ENCODE measurements at regions not wholly inside any gene's neighbourhood (a gene's known extent, or its start where the extent isn't known, plus 50 kb on each side); places are given as distances from the start of the nearest gene placed in this dataset.

- Histone ChIP-seq H2BK120ac (ENCODE audit: low read depth, low read length) (no peak overlapping the region), H3K79me1 (ENCODE audit: low read depth in 1 of 2, low read length in 2 of 2) (no peaks in the 10 kb centered on the region), H3K4me3 (ENCODE audit: insufficient read depth, low read depth, low read length) (no peak overlapping the region), H3K56ac (ENCODE audit: extremely low read depth, insufficient read depth, low read length) (no peak overlapping the region), H3K4me1 (ENCODE audit: control insufficient read depth, insufficient read depth, low read length) (no peaks in the 10 kb centered on the region), H2AFZ (replicated peaks; ENCODE audit: low read length, poor library complexity) (no peak overlapping the region), H4K20me1 (ENCODE audit: insufficient read depth, low read length) (no peaks in the 10 kb centered on the region), H4K8ac (ENCODE audit: low read depth in 2 of 2, low read length in 2 of 2) (no peak overlapping the region), H4K5ac (ENCODE audit: low read depth, low read length) (no peak overlapping the region), H2AK5ac (ENCODE audit: low read depth, low read length) (no peak overlapping the region), H4K91ac (ENCODE audit: insufficient read depth, low read depth, low read length) (no peak overlapping the region), H3K18ac (ENCODE audit: low read depth, low read length) (no peak overlapping the region), H3K23ac (ENCODE audit: low read depth, low read length) (no peak overlapping the region), H2BK20ac (ENCODE audit: low read depth, low read length) (no peak overlapping the region), H2BK5ac (ENCODE audit: low read depth, low read length, poor library complexity, severe bottlenecking) (no peak overlapping the region), H3K4ac (ENCODE audit: low read depth, low read length) (no peak overlapping the region), H3K4me2 (ENCODE audit: low read depth, low read length) (no peak overlapping the region), H3K27me3 (ENCODE audit: control insufficient read depth, insufficient read depth, low read length) (no peaks in the 10 kb centered on the region), H2AK9ac (replicated peaks; ENCODE audit: low read depth, low read length, poor library complexity) (no peak overlapping the region), H3K14ac (replicated peaks; ENCODE audit: low read depth, low read length) (no peak overlapping the region), H3K9ac (ENCODE audit: low read depth, low read length) (no peak overlapping the region), H2BK15ac (ENCODE audit: low read depth, low read length) (no peak overlapping the region), H3K36me3 (ENCODE audit: control insufficient read depth, insufficient read depth, low read length) (no peaks in the 10 kb centered on the region), H3K27ac (ENCODE audit: insufficient read depth, low read length) (no peak overlapping the region), H3K9me3 (ENCODE audit: control insufficient read depth, insufficient read depth, low read length) (no peaks in the 10 kb centered on the region), H3K9me1 (ENCODE audit: insufficient read depth, low read length) (no peaks in the 10 kb centered on the region; the same call in 1 of the 2 replicates)
- no TSS peak for BruUV-seq (replicated peaks)
- dilution Hi-C loops (cut with HindIII; ENCODE audit: low sequenced_read_pairs, unreplicated experiment) (no loop called here), intact Hi-C loops (cut with micrococcal nuclease) (no loop called here), in situ Hi-C loops (cut with MboI; ENCODE audit: low sequenced_read_pairs) (no loop called here)
- ChIA-PET POLR2A (ENCODE audit: unreplicated experiment) (no interaction called here), CTCF (no interaction called here)
- ATAC-seq (ENCODE audit: low read depth) (no peak), DNase-seq (no peak)
- no peak for TF ChIP-seq FOS (IDR thresholded peaks at IDR 0.05; ENCODE audit: low read depth, low read length)
- TF ChIP-seq MAFK (IDR thresholded peaks at IDR 0.05; ENCODE audit: low read depth, low read length), result no peak
- TF ChIP-seq NFE2L2 (IDR thresholded peaks at IDR 0.05; ENCODE audit: low read depth, low read length), result no peak
- TF ChIP-seq BHLHE40 (IDR thresholded peaks at IDR 0.05; ENCODE audit: low read depth, low read length), result no peak
- no peak for TF ChIP-seq RCOR1 (IDR thresholded peaks at IDR 0.05; ENCODE audit: insufficient replicate concordance, low read length)
- no peak for TF ChIP-seq CHD1 (IDR thresholded peaks at IDR 0.05; ENCODE audit: low read depth, low read length)
- no peak for TF ChIP-seq SMC3 (IDR thresholded peaks at IDR 0.05; ENCODE audit: low read depth, low read length)
- no peak for TF ChIP-seq CTCF (conservative IDR thresholded peaks at IDR 0.05; ENCODE audit: low read depth, low read length)
- TF ChIP-seq RFX5 (IDR thresholded peaks at IDR 0.05; ENCODE audit: low read depth, low read length), result no peak
- no CpG with 5 or more reads among the region's 2 CpGs for WGBS, 2 experiments (ENCODE audit: extremely low coverage in 2 of 2, insufficient read length in 1 of 2)
These were observed 322.3 kb upstream of the PODXL start for GRCh38 chr7:131878777-131879176.

All from IMR-90 (cell line).